22Rv1 (cell line): ENCODE measurements at regions not wholly inside any gene's neighbourhood (a gene's known extent, or its start where the extent isn't known, plus 50 kb on each side); places are given as distances from the start of the nearest gene placed in this dataset.

Experiments
- H3K27ac ChIP-seq: fragments of 450-650 bp; 2 replicates; pipeline ENCODE4 v1.5.1; 2017
- CTCF ChIP-seq: fragments of 450-650 bp; IDR thresholded peaks from 2 replicates; pipeline ENCODE4 v1.5.1; 2017; ENCODE audit warnings: mild to moderate bottlenecking
- ZFX ChIP-seq: fragments of 450-650 bp; IDR thresholded peaks from 2 replicates; pipeline ENCODE4 v1.6.1; 2017; ENCODE audit warnings: antibody characterized with exemption, borderline replicate concordance

GRCh38 chr1:83637009-83637408 lies 361.9 kb downstream of the TTLL7 start:
- no peak overlapping the region for H3K27ac ChIP-seq
- no peak for TF ChIP-seq CTCF
- TF ChIP-seq ZFX = no peak

GRCh38 chr1:83632906-83633305 lies 366.0 kb downstream of the TTLL7 start:
- no peak overlapping the region for H3K27ac ChIP-seq
- TF ChIP-seq ZFX (no peak), CTCF (no peak)

- no peak overlapping the region for H3K27ac ChIP-seq
- TF ChIP-seq CTCF = no peak
- no peak for TF ChIP-seq ZFX
Measured at GRCh38 chr1:83631851-83632250, 367.1 kb downstream of the TTLL7 start.

GRCh38 chr1:83627045-83627444 lies 371.9 kb downstream of the TTLL7 start:
- TF ChIP-seq CTCF = no peak
- TF ChIP-seq ZFX = no peak
- no peak overlapping the region for H3K27ac ChIP-seq

- no peak overlapping the region for H3K27ac ChIP-seq
- TF ChIP-seq CTCF (no peak), ZFX (no peak)
Measured at GRCh38 chr1:83626603-83627002, 372.3 kb downstream of the TTLL7 start.

GRCh38 chr1:83625646-83626045 lies 373.3 kb downstream of the TTLL7 start:
- TF ChIP-seq CTCF (no peak), ZFX (no peak)
- no peak overlapping the region for H3K27ac ChIP-seq

GRCh38 chr1:83620016-83620415 lies 378.9 kb downstream of the TTLL7 start:
- TF ChIP-seq ZFX (no peak), CTCF (no peak)

More at GRCh38 chr1:83620016-83620415, 378.9 kb downstream of the TTLL7 start:
- H3K27ac ChIP-seq = no peak overlapping the region
